MCF 10A (cell line): ENCODE measurements at regions not wholly inside any gene's neighbourhood (a gene's known extent, or its start where the extent isn't known, plus 50 kb on each side); places are given as distances from the start of the nearest gene placed in this dataset.

Experiments
- BruUV-seq: library from RNA; stranded (reverse); fragments of 400-500 nt; replicated peaks from 2 replicates; lab custom pipeline; 2021; lab: Mats Ljungman, UMichigan
- CTCF ChIA-PET: fragments of 300-600 bp; sonication (Branson Sonifier 250); formaldehyde crosslinking; extraction: SDS; loops from one replicate; lab custom pipeline; 2021; ENCODE audit warnings: antibody characterized with exemption, inconsistent platforms; lab: Yijun Ruan, JAX
- POLR2A ChIA-PET: fragments of 300-600, 350-650 bp; sonication (Branson Sonifier 250); formaldehyde crosslinking; extraction: SDS; loops from one replicate; lab custom pipeline; 2020; ENCODE audit warnings: antibody characterized with exemption, inconsistent platforms; lab: Yijun Ruan, JAX
- DNase-seq: peaks from one replicate; pipeline ENCODE4 v3.0.0-alpha.2; 2018; ENCODE audit not compliant: unreplicated experiment
- H3K27ac Mint-ChIP-seq: one replicate; pipeline ENCODE4 v1.8.0; 2022; ENCODE audit warnings: mild to moderate bottlenecking, low read depth, mixed read lengths; ENCODE audit not compliant: unreplicated experiment
- H3K27me3 Mint-ChIP-seq: one replicate; pipeline ENCODE4 v1.8.0; 2022; ENCODE audit warnings: mixed read lengths; ENCODE audit not compliant: insufficient read depth, unreplicated experiment
- H3K36me3 Mint-ChIP-seq: one replicate; pipeline ENCODE4 v1.8.0; 2022; ENCODE audit warnings: mild to moderate bottlenecking, moderate library complexity, mixed read lengths; ENCODE audit not compliant: insufficient read depth, unreplicated experiment
- H3K4me1 Mint-ChIP-seq: one replicate; pipeline ENCODE4 v1.8.0; 2022; ENCODE audit warnings: mixed read lengths; ENCODE audit not compliant: insufficient read depth, unreplicated experiment
- H3K4me3 Mint-ChIP-seq: one replicate; pipeline ENCODE4 v1.8.0; 2022; ENCODE audit warnings: mild to moderate bottlenecking, moderate library complexity, mixed read lengths; ENCODE audit not compliant: unreplicated experiment
- H3K9me3 Mint-ChIP-seq: one replicate; pipeline ENCODE4 v1.8.0; 2022; ENCODE audit warnings: mixed read lengths; ENCODE audit not compliant: unreplicated experiment
- CTCF ChIP-seq: fragments of 200-600 bp; IDR thresholded peaks from one replicate; pipeline ENCODE4 v1.8.0; 2022; ENCODE audit warnings: antibody characterized with exemption, mild to moderate bottlenecking; ENCODE audit not compliant: unreplicated experiment
- intact Hi-C: fragments of 100-400 bp; cut with micrococcal nuclease; formaldehyde crosslinking; loops from 2 replicates; pipeline ENCODE4 v1.14.1; 2022

DNA sequence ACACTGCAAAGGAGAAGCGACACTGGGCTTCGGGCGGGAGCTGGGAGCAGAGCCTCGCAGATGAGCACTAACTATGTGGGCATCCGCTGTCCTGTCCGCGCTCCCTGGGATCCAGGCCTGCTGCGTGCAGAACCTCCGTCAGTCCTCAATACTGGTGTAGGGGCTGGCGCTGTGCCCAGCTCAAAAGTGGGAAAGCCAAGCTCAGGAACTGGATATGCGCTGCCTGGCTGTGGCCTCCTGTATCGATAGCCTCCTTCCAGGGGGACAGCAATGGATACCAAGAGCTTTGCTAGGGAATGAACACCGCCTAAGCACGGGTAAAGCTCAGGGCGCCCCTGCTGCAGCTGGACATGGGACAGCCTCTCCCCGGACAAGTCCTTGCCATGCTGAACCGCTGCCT is 270.4 kb downstream of the NSG2 start:
- no peaks in the 10 kb centered on the region for H3K36me3 Mint-ChIP-seq

DNA sequence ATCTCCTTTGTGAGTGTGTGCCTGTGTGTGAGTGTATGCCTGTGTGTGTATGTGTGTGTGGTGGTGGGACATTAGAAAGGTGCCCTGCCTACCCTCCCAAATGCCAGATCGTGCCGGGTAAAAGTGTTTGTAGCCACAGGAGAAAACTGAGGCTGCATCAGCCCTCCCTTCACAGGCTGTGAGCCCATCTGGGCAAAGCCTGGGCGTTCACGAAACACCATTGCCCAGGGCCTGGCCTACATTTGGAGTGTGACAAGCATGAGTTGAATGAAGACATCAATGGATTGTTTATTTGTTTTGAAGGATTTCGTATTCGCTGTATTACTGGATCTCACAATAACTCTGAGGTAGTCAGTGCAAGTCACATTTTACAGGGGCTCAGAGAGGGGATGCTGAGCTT is 270.8 kb downstream of the NSG2 start:
- no peak for DNase-seq
- ChIA-PET CTCF (interaction anchor here (0.6 to 20.8 kb wide), 40 partner anchors 8 to 1213 kb away, joined by 3 to 588 read pairs (median 6); partner anchors contain the start of gene NSG2), POLR2A (interaction anchor here (1.3 kb wide), 1 partner anchor 271 kb away, joined by 5 read pairs; the partner anchor contains the start of gene NSG2)
- intact Hi-C loops: no loop called here
- Mint-ChIP-seq H3K36me3 (no peaks in the 10 kb centered on the region), H3K9me3 (no peaks in the 10 kb centered on the region), H3K4me3 (no peak overlapping the region), H3K27me3 (peaks cover 63% of the 10 kb centered on the region), H3K4me1 (no peaks in the 10 kb centered on the region), H3K27ac (no peak overlapping the region)
- no peak for TF ChIP-seq CTCF
- BruUV-seq: no TSS peak

More for the DNA sequence above, 270.4 kb downstream of the NSG2 start:
- no peak for TF ChIP-seq CTCF
- Mint-ChIP-seq H3K4me1 (no peaks in the 10 kb centered on the region), H3K4me3 (no peak overlapping the region), H3K27me3 (peaks cover 62% of the 10 kb centered on the region), H3K27ac (no peak overlapping the region), H3K9me3 (no peaks in the 10 kb centered on the region)
- ChIA-PET POLR2A (interaction anchor here (0.6 to 1.0 kb wide), 2 partner anchors 268 to 1610 kb away, joined by 3 read pairs; no protein-coding TSS in a partner anchor), CTCF (interaction anchor here (0.7 to 20.8 kb wide), 21 partner anchors 8 to 1169 kb away, joined by 3 to 588 read pairs (median 4); partner anchors contain the start of gene NSG2)
- intact Hi-C loops: no loop called here
- BruUV-seq: no TSS peak
- DNase-seq: no peak

DNA sequence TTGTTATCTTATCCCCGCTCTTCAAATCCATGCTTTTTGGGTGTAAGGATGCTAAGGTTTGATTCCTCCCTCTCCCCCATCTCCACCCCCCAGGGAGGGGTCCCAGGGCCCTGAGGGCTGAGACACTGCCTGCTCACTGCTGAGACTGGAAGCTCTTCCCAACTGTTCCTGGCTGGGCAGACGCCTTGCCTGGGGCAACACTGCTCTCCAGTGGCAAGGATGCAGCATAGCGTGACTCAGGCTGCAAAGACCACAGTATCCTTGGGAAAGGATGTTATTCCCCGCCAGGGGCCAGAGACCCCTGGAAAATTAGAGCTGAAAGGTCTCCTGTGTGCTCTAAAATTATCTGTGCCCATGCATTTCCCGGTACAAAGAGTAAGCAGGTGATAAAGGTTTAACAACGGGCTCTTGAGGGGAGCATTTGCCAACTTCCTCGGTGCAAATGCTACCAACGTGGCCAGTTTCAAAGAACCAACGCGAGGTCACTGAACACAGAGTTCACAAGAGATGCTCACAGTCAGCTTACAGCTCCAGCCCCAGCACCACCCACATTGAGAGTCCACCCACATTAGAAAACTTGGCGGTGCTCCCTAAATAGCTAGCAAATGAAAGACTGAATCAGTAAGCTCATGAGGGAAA is 271.9 kb downstream of the NSG2 start:
- no peak overlapping the region for H3K4me3 Mint-ChIP-seq
- H3K4me1 Mint-ChIP-seq: no peaks in the 10 kb centered on the region
- peaks cover 71% of the 10 kb centered on the region for H3K27me3 Mint-ChIP-seq
- BruUV-seq: no TSS peak
- intact Hi-C loops: loop anchor here (1.0 kb wide), 4 partner anchors 272 to 698 kb away; partner anchors contain the start of gene NSG2
- POLR2A ChIA-PET: interaction anchor here (0.7 to 1.3 kb wide), 4 partner anchors 235 to 272 kb away, joined by 3 to 5 read pairs (median 3); partner anchors contain the start of gene NSG2
- TF ChIP-seq CTCF: peak; percentile 97
- H3K27ac Mint-ChIP-seq: no peak overlapping the region
- no peaks in the 10 kb centered on the region for H3K9me3 Mint-ChIP-seq
- peak; percentile 70 for DNase-seq
- CTCF ChIA-PET: interaction anchor here (0.5 to 20.8 kb wide), 87 partner anchors 8 to 1212 kb away, joined by 3 to 588 read pairs (median 4); partner anchors contain the start of gene NSG2
- no peaks in the 10 kb centered on the region for H3K36me3 Mint-ChIP-seq

DNA sequence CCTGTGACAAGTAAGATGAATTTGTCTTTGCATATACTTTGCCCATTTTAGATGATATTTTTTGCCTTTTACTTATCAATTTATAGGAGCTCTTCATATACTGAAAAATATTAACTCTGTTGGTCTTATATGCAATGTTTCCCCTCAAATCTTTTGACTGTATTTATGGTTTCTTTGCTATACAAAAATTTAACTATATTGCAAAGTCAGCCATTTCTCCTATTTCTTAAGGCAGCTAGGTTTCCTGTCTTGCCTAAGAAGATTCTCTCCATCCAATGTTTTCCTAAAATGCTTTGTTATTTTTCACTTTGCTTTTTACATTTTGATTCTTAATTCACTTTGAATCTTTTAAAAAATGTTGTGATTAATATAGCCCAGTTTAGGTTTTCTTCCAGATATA is 273.1 kb downstream of the NSG2 start:
- ChIA-PET CTCF (interaction anchor here (0.6 to 20.8 kb wide), 17 partner anchors 8 to 700 kb away, joined by 3 to 588 read pairs (median 4); partner anchors contain the start of gene NSG2), POLR2A (interaction anchor here (1.2 to 1.4 kb wide), 2 partner anchors 272 to 273 kb away, joined by 3 to 4 read pairs; partner anchors contain the start of gene NSG2)
- no peak for DNase-seq
- BruUV-seq: no TSS peak
- Mint-ChIP-seq H3K9me3 (no peaks in the 10 kb centered on the region), H3K4me1 (peaks cover under 1% of the 10 kb centered on the region), H3K27me3 (peaks cover 71% of the 10 kb centered on the region), H3K4me3 (no peak overlapping the region), H3K36me3 (no peaks in the 10 kb centered on the region), H3K27ac (no peak overlapping the region)
- intact Hi-C loops: no loop called here
- TF ChIP-seq CTCF: no peak
